GM21360 (cell line): ENCODE measurements at regions not wholly inside any gene's neighbourhood (a gene's known extent, or its start where the extent isn't known, plus 50 kb on each side); places are given as distances from the start of the nearest gene placed in this dataset.

Experiments used
- ATAC-seq: cut with Tn5 transposase; IDR thresholded peaks from one replicate; pipeline ENCODE4 v1.9.1; 2021; ENCODE audit warnings: mild to moderate bottlenecking, moderate library complexity; ENCODE audit not compliant: unreplicated experiment

GRCh38 chr6:121499666-121500065 is 64.2 kb downstream of the GJA1 start:
- ATAC-seq: no peak

GRCh38 chr6:121503589-121503991 is 68.1 kb downstream of the GJA1 start:
- no peak for ATAC-seq

- no peak for ATAC-seq
These were observed 68.8 kb downstream of the GJA1 start for GRCh38 chr6:121504227-121504626.

DNA sequence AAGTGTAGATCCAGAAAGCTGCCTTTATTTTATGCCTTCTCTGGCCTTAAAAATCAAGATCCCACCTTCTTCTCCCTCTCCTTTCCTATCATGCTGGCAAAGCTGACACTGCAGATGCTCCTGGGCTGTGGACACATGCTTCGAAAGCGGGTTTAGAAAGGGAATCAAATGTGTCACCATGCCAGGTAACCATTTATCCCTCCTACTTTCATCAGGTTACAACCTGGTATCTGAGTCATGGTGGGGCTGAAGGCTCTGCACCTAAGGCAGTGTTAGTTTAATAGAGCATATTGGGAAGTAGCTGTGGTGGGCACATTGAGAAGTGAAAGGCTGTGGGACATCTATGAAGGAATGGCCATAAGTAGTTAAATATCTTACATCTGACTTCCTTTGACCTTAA is 69.8 kb downstream of the GJA1 start:
- no peak for ATAC-seq

- ATAC-seq: no peak
These were observed 71.6 kb downstream of the GJA1 start for GRCh38 chr6:121506761-121507754.

GRCh38 chr6:121510568-121511177 is 75.2 kb downstream of the GJA1 start:
- ATAC-seq: no peak

DNA sequence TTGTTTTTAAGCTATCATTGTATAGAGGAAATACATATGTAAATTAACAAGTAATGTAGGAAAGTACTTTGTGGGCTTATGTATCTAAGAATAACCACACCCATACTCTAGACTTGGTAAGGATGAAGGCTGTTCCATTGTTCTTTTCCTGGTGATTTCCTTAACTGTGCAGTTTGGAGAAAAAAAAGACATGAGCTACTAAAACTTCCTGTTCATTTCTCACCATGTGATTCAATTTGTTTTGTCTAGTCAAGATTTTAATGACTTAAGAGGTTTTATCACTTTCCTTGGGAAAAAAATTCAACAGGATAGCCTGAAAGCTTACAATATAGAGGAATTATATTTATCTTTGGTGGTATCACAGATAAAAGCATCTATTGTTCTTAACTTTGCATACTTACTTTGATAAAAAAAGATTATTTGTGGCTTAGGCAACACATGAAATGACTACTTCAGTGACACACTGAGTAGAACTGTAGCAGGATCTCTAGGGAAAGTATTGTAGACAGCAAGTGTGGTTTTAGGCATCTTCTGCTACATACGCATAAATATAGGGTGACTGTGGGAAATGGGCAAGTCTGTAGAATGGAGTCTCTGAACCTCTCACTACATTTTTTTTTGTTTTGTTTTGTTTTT is 80.3 kb downstream of the GJA1 start:
- ATAC-seq: no peak

GRCh38 chr6:121516331-121516730 is 80.9 kb downstream of the GJA1 start:
- ATAC-seq: no peak

- ATAC-seq: no peak
These were observed 85.1 kb downstream of the GJA1 start for GRCh38 chr6:121520337-121521163.

DNA sequence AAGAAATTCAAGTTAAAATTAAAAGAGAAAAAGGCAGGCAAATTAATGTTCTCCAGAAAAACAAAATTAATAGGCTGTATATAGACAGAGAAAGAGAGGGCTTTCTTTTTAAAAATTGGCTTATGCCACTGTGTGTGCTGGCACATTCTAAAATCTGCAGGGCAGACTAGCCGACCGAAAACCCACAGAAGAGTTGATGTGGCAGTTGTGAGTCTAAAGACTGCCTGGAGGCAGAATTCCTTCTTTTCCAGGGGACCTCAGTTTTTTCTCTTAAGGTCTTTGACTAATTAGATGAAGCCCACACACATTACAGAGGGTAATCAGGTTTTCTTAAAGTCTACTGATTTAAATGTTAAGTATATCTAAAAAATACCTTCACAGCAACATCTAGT is 85.7 kb downstream of the GJA1 start:
- no peak for ATAC-seq

- ATAC-seq: no peak
These were observed 86.8 kb downstream of the GJA1 start for GRCh38 chr6:121522265-121522664.

GRCh38 chr6:121522771-121523386 is 87.4 kb downstream of the GJA1 start:
- no peak for ATAC-seq

DNA sequence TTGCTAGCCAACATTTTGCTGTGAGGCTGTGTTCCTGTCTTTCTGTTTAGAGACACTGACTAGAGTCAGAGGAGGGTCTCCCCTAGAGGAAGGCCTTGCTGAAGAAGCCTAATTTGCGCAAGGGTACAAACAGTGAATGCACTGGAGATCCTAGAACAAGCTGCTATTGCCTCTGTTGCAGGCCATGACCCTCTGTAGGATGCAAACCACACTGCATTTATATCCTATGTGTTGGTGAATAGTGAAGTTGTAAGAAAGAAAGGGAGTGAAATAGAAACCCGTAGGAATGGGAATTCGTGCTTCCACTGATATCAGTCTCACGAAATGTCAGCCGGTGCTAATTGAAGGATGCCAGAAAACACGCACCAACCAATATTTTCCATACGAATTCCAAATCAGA is 88.2 kb downstream of the GJA1 start:
- no peak for ATAC-seq

DNA sequence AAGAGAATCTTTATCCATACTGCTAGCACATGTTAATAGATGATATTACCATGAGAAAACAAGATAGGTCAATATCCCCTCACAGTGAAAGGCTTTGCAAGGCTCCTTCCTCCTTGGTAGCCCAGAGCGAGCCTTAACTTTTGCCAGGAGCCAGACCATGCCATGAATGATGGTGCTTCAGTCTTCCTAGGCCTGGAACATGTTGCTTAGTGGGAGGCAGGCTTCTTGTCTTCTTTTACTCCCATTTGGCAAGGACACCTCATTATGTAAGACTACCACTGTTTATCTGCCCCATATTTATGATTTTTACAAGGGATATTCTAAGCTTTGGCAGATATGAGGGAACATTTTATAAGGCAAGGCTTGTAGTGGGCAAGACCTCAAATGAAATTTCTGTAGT is 90.8 kb downstream of the GJA1 start:
- ATAC-seq: no peak

GRCh38 chr6:121531658-121532169 is 96.3 kb downstream of the GJA1 start:
- ATAC-seq: no peak

DNA sequence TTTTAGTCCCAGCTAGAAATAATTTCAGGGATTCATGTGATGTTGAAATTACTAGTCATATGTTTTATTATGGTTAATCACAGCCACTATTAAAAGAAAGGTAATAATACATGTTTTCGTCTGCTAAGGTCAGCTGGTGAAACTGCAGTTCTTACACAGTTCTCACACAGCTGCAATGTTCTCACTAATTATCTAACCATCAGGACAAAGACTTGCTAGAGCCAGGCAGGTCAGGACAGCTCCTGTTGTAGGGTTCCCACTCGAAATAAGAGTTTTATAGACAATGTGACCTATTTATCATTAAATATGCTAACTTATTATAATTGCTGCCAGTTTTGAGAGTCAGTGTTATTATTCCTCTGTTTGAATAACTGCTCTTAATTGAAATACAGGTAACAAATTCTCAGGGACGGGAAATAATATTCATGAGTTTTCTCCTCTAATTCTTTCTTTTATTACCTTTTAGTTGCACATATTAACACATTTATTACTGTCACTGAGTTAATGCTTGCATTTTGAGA is 97.9 kb downstream of the GJA1 start:
- ATAC-seq: no peak

- ATAC-seq: no peak
These were observed 100.3 kb downstream of the GJA1 start for GRCh38 chr6:121535777-121536176.

DNA sequence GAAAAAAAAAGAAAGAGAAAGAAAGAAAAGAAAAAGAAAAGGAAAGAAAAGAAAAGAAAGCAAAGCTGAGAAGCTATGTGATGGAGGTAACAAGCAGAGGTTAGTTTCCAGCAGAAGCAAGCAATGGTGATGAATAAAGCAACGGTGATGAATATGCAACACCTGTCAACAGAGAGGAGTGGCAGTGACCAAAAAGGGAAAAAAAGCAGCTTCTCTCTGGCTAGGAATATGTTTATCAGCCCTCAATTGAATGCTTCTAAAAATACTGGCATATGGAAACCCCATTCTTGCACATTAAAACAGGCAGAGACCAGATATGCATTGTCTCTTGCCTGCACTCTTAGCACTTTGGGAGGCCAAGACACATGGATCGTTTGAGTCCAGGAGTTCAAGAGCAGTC is 100.9 kb downstream of the GJA1 start:
- ATAC-seq: no peak

DNA sequence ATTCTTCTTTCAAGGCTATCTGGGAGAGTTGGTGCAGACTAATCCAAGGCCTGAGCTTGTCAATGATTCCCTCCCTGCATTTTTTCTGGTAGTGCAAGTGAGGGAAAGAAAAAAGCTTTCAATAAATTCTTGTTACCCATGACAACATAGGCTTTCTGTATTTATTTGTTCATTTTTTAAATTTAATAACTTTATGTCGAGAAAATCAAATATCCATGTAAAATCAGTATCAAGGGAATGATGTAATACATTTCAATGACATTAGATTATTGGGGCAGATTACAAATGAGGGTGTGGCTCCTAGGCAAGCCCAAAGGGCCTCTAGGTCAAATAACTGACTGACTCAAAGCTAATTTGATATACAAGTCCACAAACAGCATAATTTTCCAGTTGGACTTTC is 104.0 kb downstream of the GJA1 start:
- ATAC-seq: no peak

DNA sequence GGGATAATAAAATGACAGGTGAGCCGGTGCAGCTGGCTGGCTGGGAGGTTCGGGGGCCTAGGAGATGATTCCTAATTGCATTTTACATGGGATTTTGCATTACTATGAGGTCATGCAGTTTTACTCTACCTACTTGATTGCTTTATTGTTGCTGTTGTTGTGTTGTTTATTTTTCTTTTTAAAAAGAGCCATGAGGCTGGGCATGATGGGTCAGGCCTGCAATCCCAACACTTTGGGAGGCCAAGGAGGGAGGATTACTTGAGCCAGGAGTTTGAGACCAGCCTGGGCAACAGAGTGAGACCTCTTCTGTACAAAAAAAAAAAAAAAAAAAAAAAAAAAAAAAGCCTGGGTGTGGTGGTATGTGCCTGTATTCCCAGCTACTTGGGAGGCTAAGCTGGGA is 104.8 kb downstream of the GJA1 start:
- no peak for ATAC-seq
